Glutamatergic neuron (in vitro differentiated cells): ENCODE measurements at regions not wholly inside any gene's neighbourhood (a gene's known extent, or its start where the extent isn't known, plus 50 kb on each side); places are given as distances from the start of the nearest gene placed in this dataset.

Experiments used
- DNase-seq: peaks from one replicate; pipeline ENCODE4 v3.0.0; 2022
- H3K27ac Mint-ChIP-seq: one replicate; pipeline ENCODE4 v1.8.0; 2020; ENCODE audit warnings: mild to moderate bottlenecking, mixed read lengths, inconsistent platforms; ENCODE audit not compliant: unreplicated experiment
- H3K27me3 Mint-ChIP-seq: one replicate; pipeline ENCODE4 v1.8.0; 2020; ENCODE audit warnings: mild to moderate bottlenecking, moderate library complexity, mixed read lengths, inconsistent platforms; ENCODE audit not compliant: unreplicated experiment
- H3K36me3 Mint-ChIP-seq: one replicate; pipeline ENCODE4 v1.8.0; 2020; ENCODE audit warnings: mild to moderate bottlenecking, mixed read lengths, inconsistent platforms; ENCODE audit not compliant: unreplicated experiment
- H3K4me1 Mint-ChIP-seq: one replicate; pipeline ENCODE4 v1.8.0; 2020; ENCODE audit warnings: mild to moderate bottlenecking, low read depth, mixed read lengths, inconsistent platforms; ENCODE audit not compliant: unreplicated experiment
- H3K4me3 Mint-ChIP-seq: one replicate; pipeline ENCODE4 v1.8.0; 2020; ENCODE audit warnings: mild to moderate bottlenecking, mixed read lengths, inconsistent platforms; ENCODE audit not compliant: unreplicated experiment
- H3K9me3 Mint-ChIP-seq: one replicate; pipeline ENCODE4 v1.8.0; 2020; ENCODE audit warnings: mild to moderate bottlenecking, moderate library complexity, mixed read lengths, inconsistent platforms; ENCODE audit not compliant: unreplicated experiment
- CTCF ChIP-seq: fragments of 200-600 bp; sonication (generic); IDR thresholded peaks from one replicate; pipeline ENCODE4 v1.5.0; 2021; ENCODE audit not compliant: partially characterized antibody, unreplicated experiment

GRCh38 chr3:34264337-34265041 lies 466.1 kb downstream of the PDCD6IP start:
- DNase-seq = no peak
- Mint-ChIP-seq H3K9me3 (no peaks in the 10 kb centered on the region), H3K27me3 (no peaks in the 10 kb centered on the region), H3K27ac (no peak overlapping the region), H3K4me1 (peaks cover 30% of the 10 kb centered on the region), H3K4me3 (no peak overlapping the region), H3K36me3 (no peaks in the 10 kb centered on the region)
- TF ChIP-seq CTCF = no peak

DNA sequence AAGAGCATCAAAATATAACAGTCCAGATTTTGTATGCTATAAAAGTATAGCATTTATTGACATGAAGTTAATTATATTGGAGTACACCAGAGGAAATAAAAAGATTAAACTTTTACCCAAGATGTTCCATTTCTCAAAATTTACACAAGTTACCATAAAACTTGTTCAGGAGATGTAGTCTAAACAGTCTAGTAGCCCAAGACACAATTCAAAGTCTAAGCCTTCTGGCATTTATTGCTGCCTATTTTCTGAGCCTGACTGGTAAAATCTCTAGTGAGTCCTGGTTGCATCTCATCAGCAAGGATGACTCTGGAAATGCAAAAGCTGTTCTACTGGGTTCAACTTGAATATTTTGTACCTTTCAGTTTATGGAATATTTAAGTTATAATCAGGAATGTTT lies 468.7 kb downstream of the PDCD6IP start:
- Mint-ChIP-seq H3K4me1 (peaks cover 18% of the 10 kb centered on the region), H3K36me3 (no peaks in the 10 kb centered on the region), H3K9me3 (no peaks in the 10 kb centered on the region), H3K27ac (no peak overlapping the region), H3K27me3 (no peaks in the 10 kb centered on the region), H3K4me3 (no peak overlapping the region)
- no peak for DNase-seq
- TF ChIP-seq CTCF = no peak

DNA sequence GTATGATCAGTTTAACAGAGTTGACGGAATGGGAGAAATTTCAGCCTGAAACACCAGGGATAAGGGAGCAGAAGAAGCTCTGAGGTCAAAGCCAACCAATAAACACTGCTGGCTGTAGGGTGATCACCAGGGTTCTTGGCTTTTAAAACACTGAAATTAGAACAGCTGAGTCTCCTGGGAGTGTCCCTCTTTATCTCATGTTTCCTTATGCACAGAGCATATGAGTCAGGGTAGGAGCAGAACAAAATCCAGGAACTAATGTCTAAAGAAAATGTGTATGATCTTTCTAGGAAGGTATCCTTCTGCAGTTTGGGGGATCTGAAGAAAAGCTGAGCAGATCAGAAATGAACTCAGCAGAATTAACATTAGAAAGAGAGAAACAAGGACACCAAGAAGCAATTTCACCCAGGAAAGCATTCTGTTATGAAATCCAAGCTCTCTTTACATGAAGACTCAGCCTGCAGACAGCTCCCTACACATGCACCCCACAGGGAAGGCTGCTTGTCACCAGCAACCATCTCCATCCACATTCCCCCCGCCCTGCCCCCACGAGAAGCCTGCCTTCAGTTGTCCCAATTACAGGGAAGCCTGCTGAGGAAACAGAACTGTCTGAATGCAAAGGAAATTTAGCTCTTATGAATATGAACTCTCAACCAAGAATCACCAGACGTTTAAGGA lies 469.7 kb downstream of the PDCD6IP start:
- no peaks in the 10 kb centered on the region for H3K36me3 Mint-ChIP-seq

DNA sequence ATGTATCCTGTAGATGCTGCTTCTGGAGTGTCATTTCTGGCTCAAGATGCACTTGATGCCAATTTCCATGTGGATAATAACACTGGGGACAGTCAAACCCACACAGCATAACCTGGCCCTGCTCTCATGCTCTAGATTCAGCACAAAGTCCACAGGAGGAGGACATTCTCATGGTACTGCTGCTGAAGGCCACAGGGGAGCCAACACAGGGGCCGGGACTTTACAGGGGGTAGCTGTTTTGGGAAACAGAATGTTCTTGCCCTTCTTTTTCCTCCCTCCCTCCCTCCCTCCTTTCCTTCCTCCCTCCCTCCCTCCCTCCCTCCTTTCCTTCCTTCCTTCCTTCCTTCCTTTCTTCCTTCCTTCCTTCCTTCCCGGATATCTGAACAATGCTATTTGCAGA lies 477.4 kb downstream of the PDCD6IP start:
- DNase-seq = no peak
- no peak for TF ChIP-seq CTCF
- no peaks in the 10 kb centered on the region for H3K36me3 Mint-ChIP-seq
- H3K4me3 Mint-ChIP-seq = no peak overlapping the region
- H3K9me3 Mint-ChIP-seq = no peaks in the 10 kb centered on the region
- no peaks in the 10 kb centered on the region for H3K4me1 Mint-ChIP-seq
- H3K27ac Mint-ChIP-seq = no peak overlapping the region
- H3K27me3 Mint-ChIP-seq = no peaks in the 10 kb centered on the region

More for the DNA sequence above, 469.7 kb downstream of the PDCD6IP start:
- Mint-ChIP-seq H3K27me3 (no peaks in the 10 kb centered on the region), H3K4me3 (peak overlapping the region; percentile 11), H3K4me1 (peaks cover 11% of the 10 kb centered on the region), H3K9me3 (no peaks in the 10 kb centered on the region), H3K27ac (peak overlapping the region; percentile 84)
- DNase-seq = no peak
- TF ChIP-seq CTCF = no peak

GRCh38 chr3:34276342-34276741 lies 477.9 kb downstream of the PDCD6IP start:
- H3K4me1 Mint-ChIP-seq = no peaks in the 10 kb centered on the region
- H3K27ac Mint-ChIP-seq = no peak overlapping the region
- H3K27me3 Mint-ChIP-seq = no peaks in the 10 kb centered on the region
- no peak overlapping the region for H3K4me3 Mint-ChIP-seq
- no peaks in the 10 kb centered on the region for H3K36me3 Mint-ChIP-seq
- no peaks in the 10 kb centered on the region for H3K9me3 Mint-ChIP-seq
- no peak for DNase-seq
- TF ChIP-seq CTCF = no peak
